ENCODE measurements at regions not wholly inside any gene's neighbourhood (a gene's known extent, or its start where the extent isn't known, plus 50 kb on each side); places are given as distances from the start of the nearest gene placed in this dataset.

- TF ChIP-seq CTCF (IDR thresholded peaks at IDR 0.05) (no peak), EZH2 (IDR thresholded peaks at IDR 0.05; ENCODE audit: borderline replicate concordance, insufficient read depth, low read depth, low read length, poor library complexity, severe bottlenecking) (no peak)
These were observed 59.0 kb upstream of the ITGB1 start for GRCh38 chr10:33016988-33017387.

All from B cell (primary cell).